Panc1 (cell line): ENCODE measurements at regions not wholly inside any gene's neighbourhood (a gene's known extent, or its start where the extent isn't known, plus 50 kb on each side); places are given as distances from the start of the nearest gene placed in this dataset.

Experiments used
- CTCF ChIP-seq: fragments of 450-650 bp; IDR thresholded peaks from 2 replicates; pipeline ENCODE4 v1.5.1; 2017; ENCODE audit warnings: mild to moderate bottlenecking
- POLR2AphosphoS5 ChIP-seq: IDR thresholded peaks from 2 replicates; pipeline ENCODE4 v1.6.1; 2012; ENCODE audit warnings: mild to moderate bottlenecking, low read depth, low read length, moderate library complexity
- REST ChIP-seq, 2 experiments: IDR thresholded peaks; 2 replicates each; pipeline ENCODE4 v1.6.1; 2011 to 2012; ENCODE audit warnings: low read depth in 2 of 2, control low read depth in 1 of 2, low read length in 1 of 2, mild to moderate bottlenecking in 1 of 2, moderate library complexity in 1 of 2; ENCODE audit not compliant: insufficient read depth in 1 of 2
- SIN3A ChIP-seq: IDR thresholded peaks from 2 replicates; pipeline ENCODE4 v1.6.1; 2012; ENCODE audit warnings: low read depth, mild to moderate bottlenecking, low read length, moderate library complexity, borderline replicate concordance; ENCODE audit not compliant: insufficient read depth
- TCF7L2 ChIP-seq: IDR thresholded peaks from 2 replicates; pipeline ENCODE4 v1.6.1; 2011; ENCODE audit warnings: mild to moderate bottlenecking, low read depth, low read length, inconsistent platforms

GRCh38 chr20:50287512-50287911 is 96.9 kb downstream of the CEBPB start:
- no peak for TF ChIP-seq REST (IDR thresholded peaks at IDR 0.05; ENCODE audit: insufficient read depth in 1 of 2, low read depth in 2 of 2, low read length in 1 of 2)
- TF ChIP-seq CTCF, result no peak
- no peak for TF ChIP-seq POLR2AphosphoS5
- no peak for TF ChIP-seq TCF7L2
- no peak for TF ChIP-seq SIN3A
